ENCODE measurements at regions not wholly inside any gene's neighbourhood (a gene's known extent, or its start where the extent isn't known, plus 50 kb on each side); places are given as distances from the start of the nearest gene placed in this dataset.

GRCh38 chr7:36036590-36036989, 116.5 kb upstream of the EEPD1 start:
- TF ChIP-seq AFF4 (CRISPR knock-in tag; IDR thresholded peaks at IDR 0.05), result no peak
- no peak for TF ChIP-seq NCOA2 (IDR thresholded peaks at IDR 0.05; ENCODE audit: partially characterized antibody in 2 of 2)
- TF ChIP-seq ZNF174 (CRISPR knock-in tag; IDR thresholded peaks at IDR 0.05), result no peak
- no peak for TF ChIP-seq CBX2 (IDR thresholded peaks at IDR 0.05; ENCODE audit: insufficient read depth, low read length, poor library complexity, severe bottlenecking)
- no peak for TF ChIP-seq DACH1 (IDR thresholded peaks at IDR 0.05; ENCODE audit: partially characterized antibody)
- no peak for TF ChIP-seq ZNF639 (CRISPR knock-in tag; conservative IDR thresholded peaks at IDR 0.05 in 1 of 2, IDR thresholded peaks at IDR 0.05 in 1 of 2)
- TF ChIP-seq SMAD1 (IDR thresholded peaks at IDR 0.05; ENCODE audit: low read depth, low read length, partially characterized antibody), result no peak
- no peak for TF ChIP-seq HCFC1 (IDR thresholded peaks at IDR 0.05; ENCODE audit: low read depth, low read length)
- TF ChIP-seq CTCF (IDR thresholded peaks at IDR 0.05 in 2 of 3, conservative IDR thresholded peaks at IDR 0.05 in 1 of 3; ENCODE audit: insufficient read depth in 2 of 3, low read depth in 1 of 3, low read length in 3 of 3), result no peak
- TF ChIP-seq E2F5 (CRISPR knock-in tag; IDR thresholded peaks at IDR 0.05), result no peak
- TF ChIP-seq PRDM10 (IDR thresholded peaks at IDR 0.05; ENCODE audit: partially characterized antibody), result no peak
- TF ChIP-seq POLR2A (conservative IDR thresholded peaks at IDR 0.05), result no peak
- TF ChIP-seq POLR2AphosphoS5 (IDR thresholded peaks at IDR 0.05; ENCODE audit: control insufficient read depth, insufficient read depth, low read depth, low read length), result no peak
- no peak for TF ChIP-seq E2F4 (CRISPR knock-in tag; IDR thresholded peaks at IDR 0.05; ENCODE audit: low read depth)
